ENCODE measurements at regions not wholly inside any gene's neighbourhood (a gene's known extent, or its start where the extent isn't known, plus 50 kb on each side); places are given as distances from the start of the nearest gene placed in this dataset. TPM values are rescaled to one million over a fixed set of nuclear protein-coding genes. Genes with fewer than 3 reads are reported as not detected.

MicroRNAs encoded in the stretch of these regions (microRNA counts, 767-probe panel; counts per million panel counts)
- microRNA hsa-miR-873-5p (879 counts per million, percentile 95 among the panel's probes with 10 or more counts), microRNA hsa-miR-876-3p (879 counts per million, percentile 95 among the panel's probes with 10 or more counts), microRNA hsa-miR-876-5p (879 counts per million, percentile 95 among the panel's probes with 10 or more counts)

Small RNAs in the stretch of these regions (microRNA-seq; reads per million reads assigned to microRNA genes)
- gene MIR873 (ENCODE audit: borderline microRNAs expressed in 2 of 2, borderline number of aligned reads in 2 of 2, borderline replicate concordance in 1 of 2) (6.9 to 10.1 reads per million in 2 experiments), gene MIR876 (ENCODE audit: borderline microRNAs expressed in 2 of 2, borderline number of aligned reads in 2 of 2, borderline replicate concordance in 1 of 2) (1.8 to 2.3 reads per million in 2 experiments)

Small RNAs in the stretch of these regions (small RNA-seq; reads per million reads assigned to genes)
- gene MIR873 (ENCODE audit: insufficient read depth), result 442 reads per million, percentile 99 among the genes with 10 or more reads in this experiment
- gene MIR876 (ENCODE audit: insufficient read depth), result 23.8 reads per million, percentile 93 among the genes with 10 or more reads in this experiment
- not detected for gene RNA5SP281 (ENCODE audit: insufficient read depth)
